ENCODE measurements at regions not wholly inside any gene's neighbourhood (a gene's known extent, or its start where the extent isn't known, plus 50 kb on each side); places are given as distances from the start of the nearest gene placed in this dataset.

DNA sequence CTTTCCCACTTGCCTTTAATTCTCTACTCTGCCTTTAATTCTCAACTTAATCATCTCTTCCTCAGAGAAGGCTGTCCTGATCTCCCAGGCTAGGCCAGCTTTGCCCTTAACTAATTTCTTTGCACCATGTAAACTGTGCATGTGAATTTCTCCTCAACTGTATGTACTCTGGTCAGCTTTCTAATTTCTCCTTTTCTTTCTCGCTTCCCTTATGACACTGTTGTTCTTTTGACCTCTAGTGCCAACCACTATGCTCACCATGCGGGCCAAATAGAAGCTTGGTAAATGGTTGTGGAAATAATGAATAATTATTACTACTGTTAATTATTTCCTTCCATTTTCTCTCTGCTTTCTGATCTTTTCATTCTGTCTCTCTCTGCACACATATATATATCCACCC lies 269.0 kb upstream of the CRBN start:
- TF ChIP-seq EZH2 (IDR thresholded peaks at IDR 0.05; ENCODE audit: borderline replicate concordance, low read depth, low read length, poor library complexity, severe bottlenecking), result no peak
- TF ChIP-seq, protein P1, sequence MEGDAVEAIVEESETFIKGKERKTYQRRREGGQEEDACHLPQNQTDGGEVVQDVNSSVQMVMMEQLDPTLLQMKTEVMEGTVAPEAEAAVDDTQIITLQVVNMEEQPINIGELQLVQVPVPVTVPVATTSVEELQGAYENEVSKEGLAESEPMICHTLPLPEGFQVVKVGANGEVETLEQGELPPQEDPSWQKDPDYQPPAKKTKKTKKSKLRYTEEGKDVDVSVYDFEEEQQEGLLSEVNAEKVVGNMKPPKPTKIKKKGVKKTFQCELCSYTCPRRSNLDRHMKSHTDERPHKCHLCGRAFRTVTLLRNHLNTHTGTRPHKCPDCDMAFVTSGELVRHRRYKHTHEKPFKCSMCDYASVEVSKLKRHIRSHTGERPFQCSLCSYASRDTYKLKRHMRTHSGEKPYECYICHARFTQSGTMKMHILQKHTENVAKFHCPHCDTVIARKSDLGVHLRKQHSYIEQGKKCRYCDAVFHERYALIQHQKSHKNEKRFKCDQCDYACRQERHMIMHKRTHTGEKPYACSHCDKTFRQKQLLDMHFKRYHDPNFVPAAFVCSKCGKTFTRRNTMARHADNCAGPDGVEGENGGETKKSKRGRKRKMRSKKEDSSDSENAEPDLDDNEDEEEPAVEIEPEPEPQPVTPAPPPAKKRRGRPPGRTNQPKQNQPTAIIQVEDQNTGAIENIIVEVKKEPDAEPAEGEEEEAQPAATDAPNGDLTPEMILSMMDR (conservative IDR thresholded peaks at IDR 0.05; ENCODE audit: low read depth, low read length), result no peak
- no peak for DNase-seq (ENCODE audit: low spot score)
- CTCF ChIA-PET, result no interaction called here
- Histone ChIP-seq H3K27ac (ENCODE audit: low read depth, low read length, poor library complexity, severe bottlenecking) (no peak overlapping the region), H3K9me3 (ENCODE audit: low read depth, low read length, poor library complexity, severe bottlenecking) (peaks cover 11% of the 10 kb centered on the region), H3K36me3 (ENCODE audit: insufficient read depth, low read length, poor library complexity, severe bottlenecking) (no peaks in the 10 kb centered on the region), H3K4me3 (ENCODE audit: low read depth, low read length, poor library complexity, severe bottlenecking) (no peak overlapping the region), H3K4me1 (ENCODE audit: insufficient read depth, low read length, poor library complexity, severe bottlenecking) (no peaks in the 10 kb centered on the region), H3K27me3 (replicated peaks; ENCODE audit: insufficient read depth, low read depth, low read length, poor library complexity) (no peaks in the 10 kb centered on the region)
- BruUV-seq (replicated peaks), result no TSS peak
- intact Hi-C loops (cut with micrococcal nuclease; ENCODE audit: unreplicated experiment), result no loop called here
- POLR2A ChIA-PET (ENCODE audit: low non-redundant PET), result no interaction called here

DNA sequence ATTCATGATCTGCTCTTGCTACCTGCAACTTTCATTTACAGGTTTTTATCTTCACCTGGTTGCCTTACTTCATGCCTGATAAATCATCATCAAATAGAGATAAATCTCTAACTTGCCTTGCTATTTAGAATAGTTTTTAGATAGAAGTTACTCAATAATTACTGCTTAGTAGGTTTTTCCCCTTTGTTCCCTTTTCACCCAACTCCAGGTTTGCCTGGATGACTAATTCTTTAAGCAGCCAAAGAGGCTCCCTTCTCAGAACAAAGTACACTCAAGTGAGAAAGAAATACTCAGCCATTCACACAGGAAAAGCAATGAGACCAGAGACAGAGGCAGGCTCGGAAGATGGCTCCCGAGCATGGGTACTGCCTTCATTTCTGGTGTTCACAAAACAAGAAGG lies 268.1 kb upstream of the CRBN start:
- BruUV-seq (replicated peaks), result no TSS peak
- no peak for TF ChIP-seq EZH2 (IDR thresholded peaks at IDR 0.05; ENCODE audit: borderline replicate concordance, low read depth, low read length, poor library complexity, severe bottlenecking)
- CTCF ChIA-PET, result no interaction called here
- Histone ChIP-seq H3K27me3 (replicated peaks; ENCODE audit: insufficient read depth, low read depth, low read length, poor library complexity) (no peaks in the 10 kb centered on the region), H3K4me3 (ENCODE audit: low read depth, low read length, poor library complexity, severe bottlenecking) (no peak overlapping the region), H3K27ac (ENCODE audit: low read depth, low read length, poor library complexity, severe bottlenecking) (no peak overlapping the region), H3K36me3 (ENCODE audit: insufficient read depth, low read length, poor library complexity, severe bottlenecking) (no peaks in the 10 kb centered on the region), H3K4me1 (ENCODE audit: insufficient read depth, low read length, poor library complexity, severe bottlenecking) (no peaks in the 10 kb centered on the region), H3K9me3 (ENCODE audit: low read depth, low read length, poor library complexity, severe bottlenecking) (peaks cover 7% of the 10 kb centered on the region)
- POLR2A ChIA-PET (ENCODE audit: low non-redundant PET), result no interaction called here
- intact Hi-C loops (cut with micrococcal nuclease; ENCODE audit: unreplicated experiment), result no loop called here
- no peak for DNase-seq (ENCODE audit: low spot score)

DNA sequence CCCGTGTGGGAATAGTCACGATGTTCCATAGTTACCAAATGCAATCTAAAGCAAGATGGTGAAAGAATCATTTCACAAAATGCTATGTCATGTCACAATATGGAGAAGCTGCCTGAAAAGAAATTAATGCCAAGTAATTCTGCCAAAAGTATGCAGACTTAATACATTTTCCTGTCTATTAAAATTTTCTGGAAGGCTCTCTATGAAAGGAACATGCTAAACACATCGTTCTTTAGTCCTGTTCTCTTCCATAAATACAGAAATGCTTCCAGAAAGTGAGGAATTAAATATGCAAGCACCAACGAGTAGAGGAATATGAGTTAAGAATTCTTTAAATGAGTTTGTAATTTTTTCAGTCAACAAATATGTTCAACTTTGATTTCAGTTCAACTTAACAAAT lies 266.8 kb upstream of the CRBN start:
- H3K27ac ChIP-seq (ENCODE audit: low read depth, low read length, poor library complexity, severe bottlenecking), result no peak overlapping the region
- no TSS peak for BruUV-seq (replicated peaks)
- intact Hi-C loops (cut with micrococcal nuclease; ENCODE audit: unreplicated experiment), result no loop called here
- no peaks in the 10 kb centered on the region for H3K27me3 ChIP-seq (replicated peaks; ENCODE audit: insufficient read depth, low read depth, low read length, poor library complexity)
- no peak for DNase-seq (ENCODE audit: low spot score)
- no peak overlapping the region for H3K4me3 ChIP-seq (ENCODE audit: low read depth, low read length, poor library complexity, severe bottlenecking)
- H3K9me3 ChIP-seq (ENCODE audit: low read depth, low read length, poor library complexity, severe bottlenecking), result peaks cover 7% of the 10 kb centered on the region
- H3K4me1 ChIP-seq (ENCODE audit: insufficient read depth, low read length, poor library complexity, severe bottlenecking), result no peaks in the 10 kb centered on the region
- TF ChIP-seq, protein P1 (conservative IDR thresholded peaks at IDR 0.05; ENCODE audit: low read depth, low read length), result no peak
- no peak for TF ChIP-seq EZH2 (IDR thresholded peaks at IDR 0.05; ENCODE audit: borderline replicate concordance, low read depth, low read length, poor library complexity, severe bottlenecking)
- ChIA-PET CTCF (no interaction called here), POLR2A (ENCODE audit: low non-redundant PET) (no interaction called here)
- H3K36me3 ChIP-seq (ENCODE audit: insufficient read depth, low read length, poor library complexity, severe bottlenecking), result no peaks in the 10 kb centered on the region

DNA sequence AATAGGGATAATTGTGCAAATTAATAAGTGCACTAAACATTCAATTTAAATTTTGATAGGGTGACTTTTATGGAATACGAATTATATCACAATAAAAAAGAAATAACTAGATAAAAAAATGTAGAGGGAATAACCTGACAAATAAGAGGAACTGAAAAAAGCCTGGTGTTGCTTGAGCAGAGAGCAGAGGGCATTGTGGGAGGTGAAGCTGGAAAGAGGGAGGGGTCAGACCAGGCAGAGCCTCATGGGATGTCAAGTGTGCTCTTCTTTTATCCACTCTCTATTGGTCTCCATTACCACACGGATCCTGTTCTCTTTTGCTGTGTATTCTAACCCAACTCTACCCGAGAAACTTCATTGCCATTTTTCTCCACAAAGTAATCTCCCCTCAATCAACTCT lies 264.0 kb upstream of the CRBN start:
- no peak overlapping the region for H3K4me3 ChIP-seq (ENCODE audit: low read depth, low read length, poor library complexity, severe bottlenecking)
- no peak for DNase-seq (ENCODE audit: low spot score)
- H3K4me1 ChIP-seq (ENCODE audit: insufficient read depth, low read length, poor library complexity, severe bottlenecking), result no peaks in the 10 kb centered on the region
- no peaks in the 10 kb centered on the region for H3K36me3 ChIP-seq (ENCODE audit: insufficient read depth, low read length, poor library complexity, severe bottlenecking)
- H3K9me3 ChIP-seq (ENCODE audit: low read depth, low read length, poor library complexity, severe bottlenecking), result peaks cover 4% of the 10 kb centered on the region
- POLR2A ChIA-PET (ENCODE audit: low non-redundant PET), result no interaction called here
- BruUV-seq (replicated peaks), result no TSS peak
- H3K27ac ChIP-seq (ENCODE audit: low read depth, low read length, poor library complexity, severe bottlenecking), result no peak overlapping the region
- intact Hi-C loops (cut with micrococcal nuclease; ENCODE audit: unreplicated experiment), result no loop called here
- H3K27me3 ChIP-seq (replicated peaks; ENCODE audit: insufficient read depth, low read depth, low read length, poor library complexity), result no peaks in the 10 kb centered on the region
- TF ChIP-seq, protein P1 (conservative IDR thresholded peaks at IDR 0.05; ENCODE audit: low read depth, low read length), result no peak
- no peak for TF ChIP-seq EZH2 (IDR thresholded peaks at IDR 0.05; ENCODE audit: borderline replicate concordance, low read depth, low read length, poor library complexity, severe bottlenecking)
- CTCF ChIA-PET, result no interaction called here

Data from A673 (cell line).